ENCODE measurements at regions not wholly inside any gene's neighbourhood (a gene's known extent, or its start where the extent isn't known, plus 50 kb on each side); places are given as distances from the start of the nearest gene placed in this dataset.

DNA sequence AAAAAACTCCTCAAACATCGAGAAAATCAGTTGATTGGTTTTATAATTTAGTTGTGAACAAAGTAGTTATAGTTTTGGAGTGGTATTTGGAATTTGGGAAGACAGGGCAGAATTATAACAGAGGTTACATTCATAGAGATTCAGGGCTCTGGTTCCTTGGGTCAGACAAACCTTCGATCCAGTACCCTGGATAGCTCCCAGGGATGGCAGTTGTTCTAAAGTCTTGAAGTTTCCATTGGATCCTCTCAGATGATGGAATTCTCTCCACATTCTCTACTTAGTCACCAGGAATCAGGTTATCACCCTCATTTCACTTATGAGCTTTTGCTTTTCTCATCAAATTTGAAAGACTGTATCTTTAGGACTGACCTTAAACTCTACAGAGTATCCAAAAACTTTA is 285.1 kb downstream of the CENPW start:
- TF ChIP-seq, protein P1, sequence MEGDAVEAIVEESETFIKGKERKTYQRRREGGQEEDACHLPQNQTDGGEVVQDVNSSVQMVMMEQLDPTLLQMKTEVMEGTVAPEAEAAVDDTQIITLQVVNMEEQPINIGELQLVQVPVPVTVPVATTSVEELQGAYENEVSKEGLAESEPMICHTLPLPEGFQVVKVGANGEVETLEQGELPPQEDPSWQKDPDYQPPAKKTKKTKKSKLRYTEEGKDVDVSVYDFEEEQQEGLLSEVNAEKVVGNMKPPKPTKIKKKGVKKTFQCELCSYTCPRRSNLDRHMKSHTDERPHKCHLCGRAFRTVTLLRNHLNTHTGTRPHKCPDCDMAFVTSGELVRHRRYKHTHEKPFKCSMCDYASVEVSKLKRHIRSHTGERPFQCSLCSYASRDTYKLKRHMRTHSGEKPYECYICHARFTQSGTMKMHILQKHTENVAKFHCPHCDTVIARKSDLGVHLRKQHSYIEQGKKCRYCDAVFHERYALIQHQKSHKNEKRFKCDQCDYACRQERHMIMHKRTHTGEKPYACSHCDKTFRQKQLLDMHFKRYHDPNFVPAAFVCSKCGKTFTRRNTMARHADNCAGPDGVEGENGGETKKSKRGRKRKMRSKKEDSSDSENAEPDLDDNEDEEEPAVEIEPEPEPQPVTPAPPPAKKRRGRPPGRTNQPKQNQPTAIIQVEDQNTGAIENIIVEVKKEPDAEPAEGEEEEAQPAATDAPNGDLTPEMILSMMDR (conservative IDR thresholded peaks at IDR 0.05 in 1 of 2, IDR thresholded peaks at IDR 0.05 in 1 of 2; ENCODE audit: low read depth in 1 of 2, low read length in 2 of 2), result no peak
- TF ChIP-seq EZH2 (IDR thresholded peaks at IDR 0.05; ENCODE audit: low read length, missing control alignments), result no peak
